ENCODE measurements at regions not wholly inside any gene's neighbourhood (a gene's known extent, or its start where the extent isn't known, plus 50 kb on each side); places are given as distances from the start of the nearest gene placed in this dataset.
"Not testable (repeated sequence)": the region's sequence is repeated elsewhere in the genome, so short reads cannot be mapped to it uniquely, and the experiment has no call there.

DNA sequence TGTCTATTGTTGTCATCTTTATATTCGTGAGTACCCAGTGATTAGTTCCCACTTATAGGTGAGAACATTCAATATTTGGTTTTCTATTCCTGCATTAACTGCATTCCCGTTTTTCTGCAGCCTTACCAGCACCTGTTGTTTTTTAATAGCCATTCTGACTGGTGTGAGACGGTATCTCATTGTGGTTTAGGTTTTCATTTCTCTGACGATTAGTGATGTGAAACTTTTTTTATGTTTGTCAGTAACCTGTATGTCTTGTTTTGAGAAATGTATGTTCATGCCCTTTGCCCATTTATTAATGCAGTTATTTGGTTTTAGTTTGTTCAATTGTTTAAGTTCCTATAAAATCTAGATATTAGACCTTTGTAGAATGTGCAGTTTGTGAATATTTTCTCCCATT is 546.0 kb upstream of the RORB start:
- ATAC-seq = no peak
- 24 to 35% (median 29%) methylated on average over 4 of the region's 4 CpGs for WGBS, 3 donors
- Histone ChIP-seq H3K27me3 (ENCODE audit: insufficient read depth in 3 of 3, low read length in 2 of 3) (no peaks in the 10 kb centered on the region), H3K36me3 (ENCODE audit: insufficient read depth in 1 of 2, low read depth in 1 of 2) (no peaks in the 10 kb centered on the region), H3K9me3 (no peaks in the 10 kb centered on the region), H3K27ac (no peak overlapping the region), H3K4me1 (no peaks in the 10 kb centered on the region), H3K4me3 (no peak overlapping the region)
- TF ChIP-seq, protein P1, sequence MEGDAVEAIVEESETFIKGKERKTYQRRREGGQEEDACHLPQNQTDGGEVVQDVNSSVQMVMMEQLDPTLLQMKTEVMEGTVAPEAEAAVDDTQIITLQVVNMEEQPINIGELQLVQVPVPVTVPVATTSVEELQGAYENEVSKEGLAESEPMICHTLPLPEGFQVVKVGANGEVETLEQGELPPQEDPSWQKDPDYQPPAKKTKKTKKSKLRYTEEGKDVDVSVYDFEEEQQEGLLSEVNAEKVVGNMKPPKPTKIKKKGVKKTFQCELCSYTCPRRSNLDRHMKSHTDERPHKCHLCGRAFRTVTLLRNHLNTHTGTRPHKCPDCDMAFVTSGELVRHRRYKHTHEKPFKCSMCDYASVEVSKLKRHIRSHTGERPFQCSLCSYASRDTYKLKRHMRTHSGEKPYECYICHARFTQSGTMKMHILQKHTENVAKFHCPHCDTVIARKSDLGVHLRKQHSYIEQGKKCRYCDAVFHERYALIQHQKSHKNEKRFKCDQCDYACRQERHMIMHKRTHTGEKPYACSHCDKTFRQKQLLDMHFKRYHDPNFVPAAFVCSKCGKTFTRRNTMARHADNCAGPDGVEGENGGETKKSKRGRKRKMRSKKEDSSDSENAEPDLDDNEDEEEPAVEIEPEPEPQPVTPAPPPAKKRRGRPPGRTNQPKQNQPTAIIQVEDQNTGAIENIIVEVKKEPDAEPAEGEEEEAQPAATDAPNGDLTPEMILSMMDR (IDR thresholded peaks at IDR 0.05) = no peak
- intact Hi-C loops (cut with DNase I) = no loop called here
- DNase-seq = no peak

GRCh38 chr9:73962792-73963191 is 534.3 kb upstream of the RORB start:
- DNase-seq (no peak), ATAC-seq (no peak)
- WGBS, 3 donors = 71 to 77% (median 73%) methylated on average over 4 of the region's 4 CpGs
- intact Hi-C loops (cut with DNase I) = no loop called here
- TF ChIP-seq, protein P1 (IDR thresholded peaks at IDR 0.05) = no peak
- Histone ChIP-seq H3K27ac (no peak overlapping the region), H3K9me3 (no peaks in the 10 kb centered on the region), H3K36me3 (ENCODE audit: insufficient read depth in 1 of 2, low read depth in 1 of 2) (no peaks in the 10 kb centered on the region), H3K4me1 (no peaks in the 10 kb centered on the region), H3K4me3 (no peak overlapping the region), H3K27me3 (ENCODE audit: insufficient read depth in 3 of 3, low read length in 2 of 3) (no peaks in the 10 kb centered on the region)

GRCh38 chr9:73969936-73970335 is 527.2 kb upstream of the RORB start:
- Histone ChIP-seq H3K36me3 (ENCODE audit: insufficient read depth in 1 of 2, low read depth in 1 of 2) (no peaks in the 10 kb centered on the region), H3K27ac (no peak overlapping the region), H3K27me3 (ENCODE audit: insufficient read depth in 3 of 3, low read length in 2 of 3) (no peaks in the 10 kb centered on the region), H3K4me1 (no peaks in the 10 kb centered on the region), H3K9me3 (no peaks in the 10 kb centered on the region), H3K4me3 (no peak overlapping the region)
- intact Hi-C loops (cut with DNase I) = no loop called here
- ATAC-seq (no peak), DNase-seq (no peak)
- 88 to 93% (median 92%) methylated on average over 1 of the region's 1 CpG for WGBS, 3 donors
- TF ChIP-seq, protein P1 (IDR thresholded peaks at IDR 0.05) = no peak

- intact Hi-C loops (cut with DNase I); ATAC-seq; H3K36me3 ChIP-seq (ENCODE audit: insufficient read depth in 1 of 2, low read depth in 1 of 2); H3K27me3 ChIP-seq (ENCODE audit: insufficient read depth in 3 of 3, low read length in 2 of 3); DNase-seq; H3K9me3 ChIP-seq; H3K27ac ChIP-seq; H3K4me1 ChIP-seq; H3K4me3 ChIP-seq: not testable (repeated sequence)
- WGBS, 3 donors = 80 to 82% (median 80%) methylated on average over 3 of the region's 3 CpGs
Observed at GRCh38 chr9:73976424-73976823, 520.7 kb upstream of the RORB start.

DNA sequence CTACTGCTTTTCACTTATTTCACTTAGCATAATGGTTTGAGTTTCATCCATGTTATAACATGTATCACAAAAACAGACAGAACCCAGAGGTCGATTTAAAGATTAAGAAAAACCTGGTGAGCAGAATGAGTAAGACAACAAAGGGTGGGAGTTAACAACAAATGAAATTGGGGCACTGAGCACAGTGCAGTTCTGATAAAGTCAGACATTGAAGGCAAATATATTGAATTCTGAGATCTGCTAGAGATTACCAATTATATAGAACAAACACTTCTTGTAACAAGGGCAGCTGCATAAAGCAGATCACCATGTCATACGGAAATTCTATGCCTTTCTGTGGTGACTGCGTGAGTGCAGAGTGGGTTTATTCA is 517.3 kb upstream of the RORB start:
- DNase-seq (no peak), ATAC-seq (no peak)
- Histone ChIP-seq H3K27ac (no peak overlapping the region), H3K9me3 (no peaks in the 10 kb centered on the region), H3K27me3 (ENCODE audit: insufficient read depth in 3 of 3, low read length in 2 of 3) (no peaks in the 10 kb centered on the region), H3K36me3 (ENCODE audit: insufficient read depth in 1 of 2, low read depth in 1 of 2) (no peaks in the 10 kb centered on the region), H3K4me3 (no peak overlapping the region), H3K4me1 (no peaks in the 10 kb centered on the region)
- intact Hi-C loops (cut with DNase I) = no loop called here
- 46 to 57% (median 56%) methylated on average over 3 of the region's 3 CpGs for WGBS, 3 donors
- TF ChIP-seq, protein P1 (IDR thresholded peaks at IDR 0.05) = no peak

Data from psoas muscle (tissue), 7 donors.